ENCODE measurements at regions not wholly inside any gene's neighbourhood (a gene's known extent, or its start where the extent isn't known, plus 50 kb on each side); places are given as distances from the start of the nearest gene placed in this dataset.

- Histone ChIP-seq H3K27ac (ENCODE audit: low read depth in 1 of 2, low read length in 1 of 2) (no peak overlapping the region), H3K4me1 (ENCODE audit: control insufficient read depth in 5 of 5, insufficient read depth in 5 of 5, low read length in 5 of 5) (no peaks in the 10 kb centered on the region), H3K36me3 (ENCODE audit: control insufficient read depth in 4 of 4, insufficient read depth in 4 of 4, low read length in 4 of 4) (no peaks in the 10 kb centered on the region), H3K27me3 (ENCODE audit: control insufficient read depth in 3 of 3, insufficient read depth in 3 of 3, low read length in 2 of 3) (no peaks in the 10 kb centered on the region), H3K4me3 (no peak overlapping the region), H3K9ac (ENCODE audit: insufficient read depth in 1 of 2, low read length in 2 of 2) (no peak overlapping the region), H3K9me3 (ENCODE audit: control insufficient read depth in 4 of 4, insufficient read depth in 3 of 4, low read length in 3 of 4) (no peaks in the 10 kb centered on the region)
- ATAC-seq (ENCODE audit: insufficient read depth, low FRiP score) (peak; percentile 58), DNase-seq (peak; percentile 25 to 72 (median 56))
- TF ChIP-seq CTCF (IDR thresholded peaks at IDR 0.05; ENCODE audit: control extremely low read depth, extremely low read depth) = no peak
- 7 to 9% methylated on average over 3 of the region's 3 CpGs for WGBS, 2 donors
These were observed 70.4 kb upstream of the APBB1IP start for GRCh38 chr10:26367771-26368170.

GRCh38 chr10:26368463-26368862 is 69.7 kb upstream of the APBB1IP start:
- ATAC-seq (ENCODE audit: insufficient read depth, low FRiP score) = no peak
- WGBS, 2 donors = 68 to 74% methylated on average over 4 of the region's 4 CpGs
- Histone ChIP-seq H3K9me3 (ENCODE audit: control insufficient read depth in 4 of 4, insufficient read depth in 3 of 4, low read length in 3 of 4) (no peaks in the 10 kb centered on the region), H3K27me3 (ENCODE audit: control insufficient read depth in 3 of 3, insufficient read depth in 3 of 3, low read length in 2 of 3) (peaks cover 0 to 2% (median 0%) of the 10 kb centered on the region in 3 donors), H3K9ac (ENCODE audit: insufficient read depth in 1 of 2, low read length in 2 of 2) (no peak overlapping the region), H3K4me3 (no peak overlapping the region), H3K27ac (ENCODE audit: low read depth in 1 of 2, low read length in 1 of 2) (no peak overlapping the region), H3K4me1 (ENCODE audit: control insufficient read depth in 5 of 5, insufficient read depth in 5 of 5, low read length in 5 of 5) (no peaks in the 10 kb centered on the region), H3K36me3 (ENCODE audit: control insufficient read depth in 4 of 4, insufficient read depth in 4 of 4, low read length in 4 of 4) (no peaks in the 10 kb centered on the region)
- no peak for TF ChIP-seq CTCF (IDR thresholded peaks at IDR 0.05; ENCODE audit: control extremely low read depth, extremely low read depth)
- no peak for DNase-seq

- Histone ChIP-seq H3K27ac (ENCODE audit: low read depth in 1 of 2, low read length in 1 of 2) (no peak overlapping the region), H3K9ac (ENCODE audit: insufficient read depth in 1 of 2, low read length in 2 of 2) (no peak overlapping the region), H3K36me3 (ENCODE audit: control insufficient read depth in 4 of 4, insufficient read depth in 4 of 4, low read length in 4 of 4) (no peaks in the 10 kb centered on the region), H3K4me1 (ENCODE audit: control insufficient read depth in 5 of 5, insufficient read depth in 5 of 5, low read length in 5 of 5) (peaks cover 0 to 2% (median 0%) of the 10 kb centered on the region in 5 donors), H3K27me3 (ENCODE audit: control insufficient read depth in 3 of 3, insufficient read depth in 3 of 3, low read length in 2 of 3) (peaks cover 0 to 5% (median 0%) of the 10 kb centered on the region in 3 donors), H3K4me3 (no peak overlapping the region), H3K9me3 (ENCODE audit: control insufficient read depth in 4 of 4, insufficient read depth in 3 of 4, low read length in 3 of 4) (peaks cover 0 to 4% (median 0%) of the 10 kb centered on the region in 4 donors)
- no peak for TF ChIP-seq CTCF (IDR thresholded peaks at IDR 0.05; ENCODE audit: control extremely low read depth, extremely low read depth)
- DNase-seq (no peak), ATAC-seq (ENCODE audit: insufficient read depth, low FRiP score) (no peak)
- 52 to 55% methylated on average over 4 of the region's 4 CpGs for WGBS, 2 donors
These were observed 65.4 kb upstream of the APBB1IP start for GRCh38 chr10:26372513-26373354.

Data from lung (tissue), 11 donors.